ENCODE measurements at regions not wholly inside any gene's neighbourhood (a gene's known extent, or its start where the extent isn't known, plus 50 kb on each side); places are given as distances from the start of the nearest gene placed in this dataset.

- TF ChIP-seq ZNF462 (CRISPR knock-in tag; IDR thresholded peaks at IDR 0.05), result no peak
- no peak for TF ChIP-seq STAT1 (IDR thresholded peaks at IDR 0.05; ENCODE audit: unreplicated experiment)
- no peak for TF ChIP-seq NANOG (IDR thresholded peaks at IDR 0.05; ENCODE audit: borderline replicate concordance)
- no peak for TF ChIP-seq EZH2 (IDR thresholded peaks at IDR 0.05; ENCODE audit: low read depth, unreplicated experiment)
- no peak for TF ChIP-seq ZNF114 (CRISPR knock-in tag; IDR thresholded peaks at IDR 0.05)
- no peak for TF ChIP-seq ZNF331 (CRISPR knock-in tag; IDR thresholded peaks at IDR 0.05; ENCODE audit: low read depth)
- no peak for TF ChIP-seq ETS1 (IDR thresholded peaks at IDR 0.05)
Measured at GRCh38 chr7:41237956-41238355, 464.9 kb downstream of the INHBA start (continued).

GRCh38 chr7:41232086-41232485, 470.8 kb downstream of the INHBA start:
- ATAC-seq (no peak), DNase-seq (ENCODE audit: low spot score) (no peak)
- Mint-ChIP-seq H3K4me3 (no peak overlapping the region), H3K27ac (no peak overlapping the region), H3K9me3 (peaks cover 27% of the 10 kb centered on the region), H3K27me3 (ENCODE audit: insufficient read depth, low read depth, poor library complexity) (peaks cover 4% of the 10 kb centered on the region), H3K36me3 (ENCODE audit: low read depth) (peaks cover 22% of the 10 kb centered on the region; the same call in 2 of the 3 replicates), H3K4me1 (no peaks in the 10 kb centered on the region; the same call in 2 of the 3 replicates)
- Histone ChIP-seq H3K9me2 (ENCODE audit: insufficient read depth) (peaks cover 4% of the 10 kb centered on the region; the same call in 1 of the 2 replicates), H3K27me3 (ENCODE audit: insufficient read depth) (no peaks in the 10 kb centered on the region), H2AFZ (no peak overlapping the region), H3K79me2 (replicated peaks; ENCODE audit: insufficient read depth) (no peaks in the 10 kb centered on the region), H3K27ac (ENCODE audit: low read depth) (no peak overlapping the region), H3K4me2 (no peak overlapping the region), H4K20me1 (replicated peaks; ENCODE audit: insufficient read depth) (no peaks in the 10 kb centered on the region), H3K4me1 (ENCODE audit: insufficient read depth) (no peaks in the 10 kb centered on the region), H3K36me3 (ENCODE audit: insufficient read depth) (no peaks in the 10 kb centered on the region), H3F3A (replicated peaks; ENCODE audit: low read depth) (no peaks in the 10 kb centered on the region), H3K4me3 (no peak overlapping the region)
- TF ChIP-seq STAT1 (IDR thresholded peaks at IDR 0.05; ENCODE audit: unreplicated experiment), result no peak
- no peak for TF ChIP-seq ETS1 (IDR thresholded peaks at IDR 0.05)
- no peak for TF ChIP-seq ZNF331 (CRISPR knock-in tag; IDR thresholded peaks at IDR 0.05; ENCODE audit: low read depth)
- TF ChIP-seq NANOG (IDR thresholded peaks at IDR 0.05; ENCODE audit: borderline replicate concordance), result no peak
- no peak for TF ChIP-seq CTCF (conservative IDR thresholded peaks at IDR 0.05; ENCODE audit: low read depth in 2 of 2)
- no peak for TF ChIP-seq JUNB (IDR thresholded peaks at IDR 0.05; ENCODE audit: unreplicated experiment)

Data from GM23338 (cell line).